CD14-positive monocyte (primary cell): ENCODE measurements at regions not wholly inside any gene's neighbourhood (a gene's known extent, or its start where the extent isn't known, plus 50 kb on each side); places are given as distances from the start of the nearest gene placed in this dataset.
"Not testable (repeated sequence)": the region's sequence is repeated elsewhere in the genome, so short reads cannot be mapped to it uniquely, and the experiment has no call there.

Experiments
- DNase-seq, 3 donors: peaks; one replicate each; pipeline ENCODE4 v3.0.0-alpha.2; 2011 to 2022
- H2AFZ ChIP-seq: 2 replicates; pipeline ENCODE4 v1.6.0; 2012; ENCODE audit warnings: mild to moderate bottlenecking, low read depth, low read length, inconsistent platforms; ENCODE audit not compliant: insufficient read depth, poor library complexity, severe bottlenecking
- H3K27ac ChIP-seq, 2 donors: 1 replicate in 1 of 2; 2 replicates in 1 of 2; pipeline ENCODE4 v1.5.1; 2012 to 2013; ENCODE audit warnings: low read length in 2 of 2, control low read depth in 1 of 2, inconsistent platforms in 1 of 2, low read depth in 1 of 2, mild to moderate bottlenecking in 1 of 2
- H3K27me3 ChIP-seq, 2 donors: one replicate each; pipeline versions ENCODE4 v1.6.0 to v1.6.1; 2011 to 2013; ENCODE audit warnings: low read length in 2 of 2; ENCODE audit not compliant: control insufficient read depth in 2 of 2, insufficient read depth in 2 of 2
- H3K36me3 ChIP-seq, 2 donors: replicated peaks in 1 of 2; 1 replicate in 1 of 2; 2 replicates in 1 of 2; pipeline versions ENCODE4 v1.5.1 to v1.6.1; 2012 to 2013; ENCODE audit warnings: low read length in 2 of 2, control low read depth in 1 of 2, inconsistent platforms in 1 of 2, mild to moderate bottlenecking in 1 of 2; ENCODE audit not compliant: insufficient read depth in 2 of 2, control insufficient read depth in 1 of 2
- H3K4me1 ChIP-seq, 2 donors: 1 replicate in 1 of 2; 2 replicates in 1 of 2; pipeline versions ENCODE4 v1.5.1 to v1.6.1; 2012 to 2013; ENCODE audit warnings: low read length in 2 of 2, control low read depth in 1 of 2, inconsistent platforms in 1 of 2, mild to moderate bottlenecking in 1 of 2, moderate library complexity in 1 of 2; ENCODE audit not compliant: insufficient read depth in 2 of 2, control insufficient read depth in 1 of 2
- H3K4me2 ChIP-seq: replicated peaks from 2 replicates; pipeline ENCODE3; 2012; ENCODE audit warnings: low read length, moderate library complexity, mild to moderate bottlenecking; ENCODE audit not compliant: poor library complexity, severe bottlenecking; ENCODE audit errors: extremely low read depth
- H3K4me3 ChIP-seq, 3 experiments: fragments of 200-600 bp in 1 of 3; sonication (generic) in 1 of 3; replicated peaks in 1 of 3; 1 replicate in 2 of 3; 2 replicates in 1 of 3; pipeline ENCODE4 v1.5.1; 2011 to 2013; ENCODE audit warnings: low read length in 3 of 3, mild to moderate bottlenecking in 3 of 3, control low read depth in 2 of 3, low read depth in 2 of 3, inconsistent platforms in 1 of 3, moderate library complexity in 1 of 3
- H3K79me2 ChIP-seq: 2 replicates; pipeline ENCODE4 v1.6.0; 2012; ENCODE audit warnings: mild to moderate bottlenecking, control low read depth, inconsistent platforms, low read length, moderate library complexity; ENCODE audit not compliant: insufficient read depth
- H3K9ac ChIP-seq: 2 replicates; pipeline ENCODE4 v1.6.0; 2017; ENCODE audit warnings: low read length, mild to moderate bottlenecking; ENCODE audit not compliant: insufficient read depth, poor library complexity, severe bottlenecking
- H3K9me3 ChIP-seq, 2 donors: replicated peaks in 1 of 2; 1 replicate in 1 of 2; 2 replicates in 1 of 2; pipeline versions ENCODE4 v1.5.1 to v1.6.1; 2012 to 2013; ENCODE audit warnings: low read length in 2 of 2, control low read depth in 1 of 2; ENCODE audit not compliant: control insufficient read depth in 1 of 2, insufficient read depth in 1 of 2
- H4K20me1 ChIP-seq: 2 replicates; pipeline ENCODE4 v1.6.0; 2012; ENCODE audit warnings: mild to moderate bottlenecking, low read length, control low read depth, moderate library complexity; ENCODE audit not compliant: insufficient read depth
- H3K27ac Mint-ChIP-seq, 7 donors: one replicate each; pipeline ENCODE4 v1.8.0; 2020; ENCODE audit warnings: mild to moderate bottlenecking in 7 of 7, mixed read lengths in 7 of 7, moderate library complexity in 6 of 7, inconsistent platforms in 2 of 7
- H3K27me3 Mint-ChIP-seq, 3 donors: one replicate each; pipeline ENCODE4 v1.8.0; 2021 to 2022; ENCODE audit warnings: low read depth in 3 of 3, mild to moderate bottlenecking in 3 of 3, mixed read lengths in 3 of 3, moderate library complexity in 3 of 3, inconsistent platforms in 1 of 3
- H3K36me3 Mint-ChIP-seq, 2 donors: one replicate each; pipeline ENCODE4 v1.8.0; 2020; ENCODE audit warnings: mixed read lengths in 2 of 2, inconsistent platforms in 1 of 2, mild to moderate bottlenecking in 1 of 2
- H3K4me1 Mint-ChIP-seq: one replicate; pipeline ENCODE4 v1.8.0; 2020; ENCODE audit warnings: mild to moderate bottlenecking, mixed read lengths
- H3K4me3 Mint-ChIP-seq, 2 donors: one replicate each; pipeline ENCODE4 v1.8.0; 2020; ENCODE audit warnings: mild to moderate bottlenecking in 2 of 2, mixed read lengths in 2 of 2, moderate library complexity in 1 of 2
- H3K9me3 Mint-ChIP-seq, 7 donors: one replicate each; pipeline ENCODE4 v1.8.0; 2020 to 2022; ENCODE audit warnings: mixed read lengths in 7 of 7, mild to moderate bottlenecking in 6 of 7, moderate library complexity in 6 of 7, inconsistent platforms in 2 of 7
- CTCF ChIP-seq: fragments of 200-600 bp; IDR thresholded peaks from one replicate; pipeline ENCODE4 v1.8.0; 2022; ENCODE audit warnings: antibody characterized with exemption, mild to moderate bottlenecking
- WGBS: methylation state at CpG from one replicate; pipeline ENCODE4 v1.1.5; 2013; ENCODE audit warnings: missing lambda C conversion rate; ENCODE audit not compliant: insufficient coverage; 5-methylcytosine and 5-hydroxymethylcytosine counted together
- intact Hi-C, 2 donors: fragments of 100-400 bp; cut with micrococcal nuclease; formaldehyde crosslinking; loops; one replicate each; pipeline versions ENCODE4 v1.15.0 to v1.15.1; 2023

GRCh38 chr5:126007841-126008240 is 415.4 kb upstream of the GRAMD2B start:
- Histone ChIP-seq H3K9ac (no peak overlapping the region), H3K9me3 (peaks cover 10 to 14% of the 10 kb centered on the region in 2 donors), H3K27ac (no peak overlapping the region), H3K4me1 (no peaks in the 10 kb centered on the region), H3K79me2 (no peaks in the 10 kb centered on the region), H3K4me2 (no peak overlapping the region), H2AFZ (no peak overlapping the region), H3K36me3 (no peaks in the 10 kb centered on the region), H3K4me3 (no peak overlapping the region), H4K20me1 (no peaks in the 10 kb centered on the region), H3K27me3 (no peaks in the 10 kb centered on the region)
- TF ChIP-seq CTCF: no peak
- Mint-ChIP-seq H3K27ac (no peak overlapping the region), H3K4me3 (no peak overlapping the region), H3K4me1 (no peaks in the 10 kb centered on the region), H3K36me3 (no peaks in the 10 kb centered on the region), H3K9me3 (peaks cover under 1 to 12% (median 4%) of the 10 kb centered on the region in 7 donors), H3K27me3 (no peaks in the 10 kb centered on the region)
- no peak for DNase-seq
- intact Hi-C loops: no loop called here
- 80% methylated on average over 1 of the region's 1 CpG for WGBS

- Histone ChIP-seq H3K27ac (no peak overlapping the region), H3K79me2 (no peaks in the 10 kb centered on the region), H2AFZ (no peak overlapping the region), H3K36me3 (no peaks in the 10 kb centered on the region), H3K4me3 (no peak overlapping the region), H3K4me1 (no peaks in the 10 kb centered on the region), H3K9ac (no peak overlapping the region), H3K9me3 (peaks cover 10 to 14% of the 10 kb centered on the region in 2 donors), H3K27me3 (no peaks in the 10 kb centered on the region), H4K20me1 (no peaks in the 10 kb centered on the region), H3K4me2 (no peak overlapping the region)
- H3K4me3 Mint-ChIP-seq: no peak overlapping the region
- TF ChIP-seq CTCF: no peak
- no peaks in the 10 kb centered on the region for H3K4me1 Mint-ChIP-seq
- H3K27me3 Mint-ChIP-seq: no peaks in the 10 kb centered on the region
- DNase-seq: no peak
- intact Hi-C loops: no loop called here
- H3K27ac Mint-ChIP-seq: no peak overlapping the region
- peaks cover 0 to 15% (median 7%) of the 10 kb centered on the region in 7 donors for H3K9me3 Mint-ChIP-seq
- 91% methylated on average over 4 of the region's 5 CpGs for WGBS
- no peaks in the 10 kb centered on the region for H3K36me3 Mint-ChIP-seq
Measured at GRCh38 chr5:126009566-126009965, 413.6 kb upstream of the GRAMD2B start.

GRCh38 chr5:126011526-126011925 is 411.7 kb upstream of the GRAMD2B start:
- H3K4me3 Mint-ChIP-seq, H3K27me3 ChIP-seq, H4K20me1 ChIP-seq, H3K4me1 ChIP-seq, H3K4me1 Mint-ChIP-seq, H3K4me3 ChIP-seq, H3K27ac Mint-ChIP-seq, H3K36me3 ChIP-seq, H3K79me2 ChIP-seq, DNase-seq, H3K9ac ChIP-seq, H3K27ac ChIP-seq, H3K4me2 ChIP-seq, intact Hi-C loops, H2AFZ ChIP-seq, H3K27me3 Mint-ChIP-seq, H3K36me3 Mint-ChIP-seq: not testable (repeated sequence)
- 93% methylated on average over 3 of the region's 7 CpGs for WGBS
- H3K9me3 ChIP-seq: peaks cover 10 to 14% of the 10 kb centered on the region in 2 donors
- H3K9me3 Mint-ChIP-seq: peaks cover 0 to 12% (median 5%) of the 10 kb centered on the region in 7 donors
